SK-MEL-5 (cell line): ENCODE measurements at regions not wholly inside any gene's neighbourhood (a gene's known extent, or its start where the extent isn't known, plus 50 kb on each side); places are given as distances from the start of the nearest gene placed in this dataset.

Experiments
- DNase-seq: peaks from one replicate; pipeline ENCODE4 v3.0.0-alpha.2; 2016; ENCODE audit warnings: low read depth, low spot score
- in situ Hi-C: cut with HindIII; loops from 2 replicates; pipeline ENCODE4 v1.10.0; 2016; ENCODE audit warnings: low sequenced_read_pairs, high pct_unique_total_duplicates, low pct_unique_long_range_greater_than_20kb

- in situ Hi-C loops = no loop called here
These were observed 52.5 kb downstream of the EPRS1 start for GRCh38 chr1:219993554-219994433.

GRCh38 chr1:219991919-219992318, 54.4 kb downstream of the EPRS1 start:
- in situ Hi-C loops = no loop called here
- DNase-seq = no peak

More at GRCh38 chr1:219993554-219994433, 52.5 kb downstream of the EPRS1 start:
- DNase-seq = no peak

- in situ Hi-C loops = no loop called here
- no peak for DNase-seq
These were observed 54.8 kb downstream of the EPRS1 start for GRCh38 chr1:219991511-219991810.

GRCh38 chr1:219990782-219991510, 55.4 kb downstream of the EPRS1 start:
- DNase-seq = peak; percentile 72
- in situ Hi-C loops = no loop called here

GRCh38 chr1:219989766-219990165, 56.5 kb downstream of the EPRS1 start:
- in situ Hi-C loops = no loop called here
- no peak for DNase-seq

- no peak for DNase-seq
- in situ Hi-C loops = no loop called here
These were observed 57.5 kb downstream of the EPRS1 start for GRCh38 chr1:219988818-219989217.

GRCh38 chr1:219988387-219988786, 57.9 kb downstream of the EPRS1 start:
- in situ Hi-C loops = no loop called here

GRCh38 chr1:219987325-219987724, 59.0 kb upstream of the SLC30A10 start:
- in situ Hi-C loops = no loop called here
- no peak for DNase-seq

More at GRCh38 chr1:219988387-219988786, 57.9 kb downstream of the EPRS1 start:
- DNase-seq = no peak

GRCh38 chr1:219985169-219985568, 56.8 kb upstream of the SLC30A10 start:
- DNase-seq = no peak

More at GRCh38 chr1:219985169-219985568, 56.8 kb upstream of the SLC30A10 start:
- in situ Hi-C loops = no loop called here
